Endodermal cell (in vitro differentiated cells): ENCODE measurements at regions not wholly inside any gene's neighbourhood (a gene's known extent, or its start where the extent isn't known, plus 50 kb on each side); places are given as distances from the start of the nearest gene placed in this dataset.

ENCODE experiments used
- DNase-seq: peaks from one replicate; pipeline ENCODE4 v3.0.0-alpha.2; 2017
- H3K27ac ChIP-seq: 2 replicates; pipeline ENCODE4 v1.5.1; 2013; ENCODE audit warnings: mild to moderate bottlenecking, low read depth, low read length, moderate library complexity
- H3K27me3 ChIP-seq: 2 replicates; pipeline ENCODE4 v1.6.1; 2013; ENCODE audit warnings: mild to moderate bottlenecking, low read length, moderate library complexity; ENCODE audit not compliant: insufficient read depth, control insufficient read depth, poor library complexity, severe bottlenecking
- H3K36me3 ChIP-seq: 2 replicates; pipeline ENCODE4 v1.7.0; 2013; ENCODE audit warnings: mild to moderate bottlenecking, low read length, moderate library complexity; ENCODE audit not compliant: control insufficient read depth, insufficient read depth
- H3K4me1 ChIP-seq: one replicate; pipeline ENCODE4 v1.7.0; 2013; ENCODE audit warnings: low read length; ENCODE audit not compliant: control insufficient read depth, insufficient read depth
- H3K4me3 ChIP-seq: 2 replicates; pipeline ENCODE4 v1.5.1; 2013; ENCODE audit warnings: mild to moderate bottlenecking, low read length, moderate library complexity
- H3K9ac ChIP-seq: 2 replicates; pipeline ENCODE4 v1.6.1; 2013; ENCODE audit warnings: mild to moderate bottlenecking, low read length, moderate library complexity; ENCODE audit not compliant: poor library complexity, severe bottlenecking; ENCODE audit errors: extremely low read depth
- H3K9me3 ChIP-seq: 2 replicates; pipeline ENCODE4 v1.6.1; 2013; ENCODE audit warnings: mild to moderate bottlenecking, low read length, moderate library complexity; ENCODE audit not compliant: control insufficient read depth
- H3K27ac Mint-ChIP-seq: 2 replicates; pipeline ENCODE4 v1.8.0; 2020; ENCODE audit warnings: mixed read lengths
- H3K27me3 Mint-ChIP-seq: 2 replicates; pipeline ENCODE4 v1.8.0; 2021; ENCODE audit warnings: mild to moderate bottlenecking, mixed read lengths; ENCODE audit not compliant: insufficient read depth
- H3K36me3 Mint-ChIP-seq: 2 replicates; pipeline ENCODE4 v1.8.0; 2020; ENCODE audit warnings: low read depth, mixed read lengths
- H3K4me1 Mint-ChIP-seq: 2 replicates; pipeline ENCODE4 v1.8.0; 2020; ENCODE audit warnings: mixed read lengths
- H3K4me3 Mint-ChIP-seq: 2 replicates; pipeline ENCODE4 v1.8.0; 2020; ENCODE audit warnings: mild to moderate bottlenecking, moderate library complexity, mixed read lengths
- H3K9me3 Mint-ChIP-seq: 2 replicates; pipeline ENCODE4 v1.8.0; 2020; ENCODE audit warnings: mild to moderate bottlenecking, mixed read lengths
- WGBS, 2 experiments: methylation state at CpG; one replicate each; pipeline versions ENCODE4 v1.1.5 to v1.1.7; 2013; ENCODE audit warnings: missing lambda C conversion rate in 2 of 2, mixed read lengths in 1 of 2; ENCODE audit not compliant: insufficient coverage in 1 of 2, insufficient read length in 1 of 2; 5-methylcytosine and 5-hydroxymethylcytosine counted together
- TF ChIP-seq, protein P1 (sequence below): fragments of 200-600 bp; sonication (generic); conservative IDR thresholded peaks from 2 replicates; pipeline ENCODE4 v1.5.0; 2021; ENCODE audit warnings: antibody characterized with exemption, mild to moderate bottlenecking

DNA sequence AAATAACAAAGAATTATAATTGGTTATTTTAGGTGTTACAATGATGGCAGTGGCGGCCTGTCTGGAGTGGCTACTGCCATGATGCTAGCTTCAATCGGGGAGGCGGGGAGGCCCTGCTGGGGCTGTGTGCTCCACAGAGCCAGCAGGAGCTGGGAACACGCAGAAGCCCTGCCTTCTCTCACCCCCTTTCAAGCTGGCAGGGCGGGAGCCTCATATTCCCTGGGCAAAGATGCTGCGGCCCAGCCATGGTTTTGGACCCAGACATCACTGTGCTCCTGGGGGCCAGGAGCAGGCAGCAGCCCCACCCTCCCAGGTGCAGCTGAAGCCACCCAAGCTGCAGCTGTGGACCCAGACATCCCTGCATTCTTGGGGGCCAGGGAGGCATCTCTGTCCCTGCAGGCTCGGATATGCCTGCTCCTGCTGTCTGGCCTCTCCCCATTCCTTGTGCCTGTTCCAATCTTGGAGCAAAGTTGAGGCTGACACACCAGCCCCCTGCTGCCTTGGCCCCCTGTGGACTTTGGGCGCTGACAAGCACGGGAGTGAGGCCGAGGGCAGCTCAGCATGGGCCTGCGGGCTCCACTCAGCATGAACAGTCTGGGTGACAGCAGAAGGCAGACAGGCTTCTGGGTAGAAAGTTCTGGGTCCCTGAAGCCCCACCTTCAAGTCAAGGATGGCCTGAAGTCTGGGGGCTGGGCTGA lies 263.1 kb upstream of the HTR2A start:
- 83 to 96% methylated on average over 1 to 11 of the region's 11 CpGs for WGBS, 2 experiments
- Histone ChIP-seq H3K4me3 (no peak overlapping the region), H3K27ac (no peak overlapping the region), H3K9me3 (no peaks in the 10 kb centered on the region), H3K36me3 (no peaks in the 10 kb centered on the region), H3K4me1 (no peaks in the 10 kb centered on the region), H3K27me3 (no peaks in the 10 kb centered on the region), H3K9ac (no peak overlapping the region)
- Mint-ChIP-seq H3K27me3 (no peaks in the 10 kb centered on the region), H3K4me3 (no peak overlapping the region), H3K27ac (no peak overlapping the region), H3K9me3 (peaks cover 10% of the 10 kb centered on the region), H3K4me1 (no peaks in the 10 kb centered on the region), H3K36me3 (no peaks in the 10 kb centered on the region)
- DNase-seq: no peak
- TF ChIP-seq, protein P1, sequence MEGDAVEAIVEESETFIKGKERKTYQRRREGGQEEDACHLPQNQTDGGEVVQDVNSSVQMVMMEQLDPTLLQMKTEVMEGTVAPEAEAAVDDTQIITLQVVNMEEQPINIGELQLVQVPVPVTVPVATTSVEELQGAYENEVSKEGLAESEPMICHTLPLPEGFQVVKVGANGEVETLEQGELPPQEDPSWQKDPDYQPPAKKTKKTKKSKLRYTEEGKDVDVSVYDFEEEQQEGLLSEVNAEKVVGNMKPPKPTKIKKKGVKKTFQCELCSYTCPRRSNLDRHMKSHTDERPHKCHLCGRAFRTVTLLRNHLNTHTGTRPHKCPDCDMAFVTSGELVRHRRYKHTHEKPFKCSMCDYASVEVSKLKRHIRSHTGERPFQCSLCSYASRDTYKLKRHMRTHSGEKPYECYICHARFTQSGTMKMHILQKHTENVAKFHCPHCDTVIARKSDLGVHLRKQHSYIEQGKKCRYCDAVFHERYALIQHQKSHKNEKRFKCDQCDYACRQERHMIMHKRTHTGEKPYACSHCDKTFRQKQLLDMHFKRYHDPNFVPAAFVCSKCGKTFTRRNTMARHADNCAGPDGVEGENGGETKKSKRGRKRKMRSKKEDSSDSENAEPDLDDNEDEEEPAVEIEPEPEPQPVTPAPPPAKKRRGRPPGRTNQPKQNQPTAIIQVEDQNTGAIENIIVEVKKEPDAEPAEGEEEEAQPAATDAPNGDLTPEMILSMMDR: no peak

- H3K36me3 ChIP-seq: no peaks in the 10 kb centered on the region
- TF ChIP-seq, protein P1: no peak
- no peak for DNase-seq
- H3K9ac ChIP-seq: no peak overlapping the region
- no peaks in the 10 kb centered on the region for H3K36me3 Mint-ChIP-seq
- no peaks in the 10 kb centered on the region for H3K27me3 Mint-ChIP-seq
- H3K9me3 Mint-ChIP-seq: peaks cover 10% of the 10 kb centered on the region
- no peak overlapping the region for H3K27ac Mint-ChIP-seq
- no peaks in the 10 kb centered on the region for H3K9me3 ChIP-seq
- no peak overlapping the region for H3K27ac ChIP-seq
- 93% methylated on average over 2 of the region's 2 CpGs; no CpG with 5 or more reads in 1 of the 2 experiments for WGBS, 2 experiments
- no peaks in the 10 kb centered on the region for H3K27me3 ChIP-seq
- H3K4me3 Mint-ChIP-seq: no peak overlapping the region
- no peaks in the 10 kb centered on the region for H3K4me1 Mint-ChIP-seq
- H3K4me1 ChIP-seq: no peaks in the 10 kb centered on the region
- no peak overlapping the region for H3K4me3 ChIP-seq
Measured at GRCh38 chr13:47158593-47158992, 261.7 kb upstream of the HTR2A start.

DNA sequence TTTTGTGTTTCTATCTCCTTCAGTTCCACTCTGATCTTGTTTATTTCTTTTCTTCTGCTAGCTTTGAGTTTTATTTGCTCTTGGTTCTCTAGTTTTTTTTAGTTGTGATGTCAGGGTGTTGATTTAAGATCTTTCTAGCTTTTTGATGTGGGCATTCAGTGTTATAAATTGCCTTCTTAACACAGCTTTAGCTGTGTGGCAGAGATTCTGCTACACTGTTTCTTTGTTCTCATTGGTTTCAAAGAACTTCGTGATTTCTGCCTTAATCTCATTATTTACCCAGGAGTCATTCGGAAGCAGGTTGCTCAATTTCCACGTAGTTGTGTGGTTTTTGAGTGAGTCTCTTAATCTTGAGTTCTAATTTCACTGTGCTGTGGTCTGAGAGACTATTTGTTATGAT lies 251.7 kb upstream of the HTR2A start:
- Histone ChIP-seq H3K36me3 (no peaks in the 10 kb centered on the region), H3K27ac (no peak overlapping the region), H3K4me3 (no peak overlapping the region), H3K9me3 (no peaks in the 10 kb centered on the region), H3K27me3 (no peaks in the 10 kb centered on the region), H3K9ac (no peak overlapping the region), H3K4me1 (no peaks in the 10 kb centered on the region)
- WGBS, 2 experiments: 90% methylated on average over 3 of the region's 3 CpGs; no CpG with 5 or more reads in 1 of the 2 experiments
- Mint-ChIP-seq H3K27me3 (no peaks in the 10 kb centered on the region), H3K4me3 (no peak overlapping the region), H3K36me3 (no peaks in the 10 kb centered on the region), H3K9me3 (no peaks in the 10 kb centered on the region), H3K4me1 (peaks cover 7% of the 10 kb centered on the region), H3K27ac (no peak overlapping the region)
- TF ChIP-seq, protein P1: no peak
- no peak for DNase-seq
